Upper lobe of left lung (tissue), 6 donors: ENCODE measurements at regions not wholly inside any gene's neighbourhood (a gene's known extent, or its start where the extent isn't known, plus 50 kb on each side); places are given as distances from the start of the nearest gene placed in this dataset.

Source experiments
- ATAC-seq, 2 donors: fragments of 200-7000 bp; cut with Tn5 transposase; one replicate each; pipeline ENCODE4 v1.9.1; 2022; ENCODE audit warnings: mild to moderate bottlenecking in 2 of 2, moderate library complexity in 2 of 2; ENCODE audit not compliant: low FRiP score in 2 of 2
- DNase-seq, 2 donors: peaks; one replicate each; pipeline ENCODE4 v3.0.0-alpha.2; 2019 to 2020
- H3K27ac ChIP-seq, 4 donors: fragments of 200-600 bp; sonication (generic); one replicate each; pipeline ENCODE4 v1.5.1; 2016 to 2019
- H3K27me3 ChIP-seq, 4 donors: fragments of 200-600 bp; sonication (generic); one replicate each; pipeline ENCODE4 v1.5.1; 2017 to 2019
- H3K36me3 ChIP-seq, 4 donors: fragments of 200-600 bp; sonication (generic); one replicate each; pipeline ENCODE4 v1.5.1; 2016 to 2019
- H3K4me1 ChIP-seq, 4 donors: fragments of 200-600 bp; sonication (generic); one replicate each; pipeline ENCODE4 v1.5.1; 2018 to 2019
- H3K4me3 ChIP-seq, 4 donors: fragments of 200-600 bp; sonication (generic); one replicate each; pipeline ENCODE4 v1.5.1; 2017 to 2019; ENCODE audit warnings: mild to moderate bottlenecking in 2 of 4, moderate library complexity in 1 of 4
- H3K9me3 ChIP-seq, 4 donors: fragments of 200-600 bp; sonication (generic); one replicate each; pipeline ENCODE4 v1.5.1; 2018 to 2019
- EP300 ChIP-seq, 4 donors: sonication (generic); formaldehyde crosslinking; IDR thresholded peaks; one replicate each; pipeline ENCODE4 v1.5.1; 2017; ENCODE audit warnings: antibody characterized with exemption in 4 of 4, control low read depth in 2 of 4
- POLR2A ChIP-seq, 4 donors: fragments of 450-650 bp; IDR thresholded peaks; one replicate each; pipeline ENCODE4 v1.5.1; 2016 to 2017; ENCODE audit warnings: antibody characterized with exemption in 4 of 4, mild to moderate bottlenecking in 2 of 4
- POLR2AphosphoS5 ChIP-seq, 2 donors: sonication (generic); formaldehyde crosslinking; IDR thresholded peaks; one replicate each; pipeline ENCODE4 v1.5.1; 2017; ENCODE audit warnings: antibody characterized with exemption in 2 of 2
- WGBS, 2 donors: methylation state at CpG; one replicate each; pipeline ENCODE4 v1.1.5; 2017 to 2018; 5-methylcytosine and 5-hydroxymethylcytosine counted together
- TF ChIP-seq, protein P1 (sequence below), 6 experiments: fragments of 450-650 bp in 4 of 6; fragments of 200-600 bp in 2 of 6; sonication (generic) in 2 of 6; IDR thresholded peaks; one replicate each; pipeline ENCODE4 v1.5.1; 2016 to 2019; ENCODE audit warnings: antibody characterized with exemption in 6 of 6
- donor health status: DM: no; HTN: no; CAD: no; lungs with moderate emphysema.
- donor health status: DM: no; HTN: yes; CAD: no; lungs with severe emphysema.

DNA sequence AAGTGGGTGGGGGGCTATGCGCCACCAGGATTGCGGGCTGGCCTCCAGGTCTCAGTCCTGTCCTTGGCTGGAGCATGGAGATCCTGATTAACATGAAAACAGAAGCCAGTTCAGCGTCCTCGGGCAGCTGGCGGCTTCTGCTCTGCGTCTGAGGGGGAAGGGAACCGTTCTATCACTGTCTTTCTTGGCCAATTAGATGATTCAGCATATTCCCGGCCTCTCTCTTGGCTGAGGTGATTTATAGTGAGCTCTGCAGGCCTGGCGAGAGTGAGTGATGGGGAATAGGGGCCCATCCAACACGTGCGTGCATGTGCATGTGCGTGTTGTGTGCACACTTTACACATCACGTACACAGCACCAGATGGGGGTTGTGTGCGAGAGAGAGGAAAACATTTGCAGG lies 145.8 kb upstream of the ATP6AP2 start:
- no peaks in the 10 kb centered on the region for H3K36me3 ChIP-seq
- DNase-seq (peak in 1 of 2 donors; percentile 28), ATAC-seq (no peak)
- no peak overlapping the region for H3K27ac ChIP-seq
- no peaks in the 10 kb centered on the region for H3K27me3 ChIP-seq
- H3K4me3 ChIP-seq = no peak overlapping the region
- peaks cover 0 to 6% (median 0%) of the 10 kb centered on the region in 4 donors for H3K9me3 ChIP-seq
- TF ChIP-seq POLR2AphosphoS5 (IDR thresholded peaks at IDR 0.05) = no peak
- TF ChIP-seq POLR2A (IDR thresholded peaks at IDR 0.05) = no peak
- TF ChIP-seq, protein P1, sequence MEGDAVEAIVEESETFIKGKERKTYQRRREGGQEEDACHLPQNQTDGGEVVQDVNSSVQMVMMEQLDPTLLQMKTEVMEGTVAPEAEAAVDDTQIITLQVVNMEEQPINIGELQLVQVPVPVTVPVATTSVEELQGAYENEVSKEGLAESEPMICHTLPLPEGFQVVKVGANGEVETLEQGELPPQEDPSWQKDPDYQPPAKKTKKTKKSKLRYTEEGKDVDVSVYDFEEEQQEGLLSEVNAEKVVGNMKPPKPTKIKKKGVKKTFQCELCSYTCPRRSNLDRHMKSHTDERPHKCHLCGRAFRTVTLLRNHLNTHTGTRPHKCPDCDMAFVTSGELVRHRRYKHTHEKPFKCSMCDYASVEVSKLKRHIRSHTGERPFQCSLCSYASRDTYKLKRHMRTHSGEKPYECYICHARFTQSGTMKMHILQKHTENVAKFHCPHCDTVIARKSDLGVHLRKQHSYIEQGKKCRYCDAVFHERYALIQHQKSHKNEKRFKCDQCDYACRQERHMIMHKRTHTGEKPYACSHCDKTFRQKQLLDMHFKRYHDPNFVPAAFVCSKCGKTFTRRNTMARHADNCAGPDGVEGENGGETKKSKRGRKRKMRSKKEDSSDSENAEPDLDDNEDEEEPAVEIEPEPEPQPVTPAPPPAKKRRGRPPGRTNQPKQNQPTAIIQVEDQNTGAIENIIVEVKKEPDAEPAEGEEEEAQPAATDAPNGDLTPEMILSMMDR (IDR thresholded peaks at IDR 0.05) = no peak
- no peak for TF ChIP-seq EP300 (IDR thresholded peaks at IDR 0.05)
- 63 to 72% methylated on average over 5 to 14 of the region's 14 CpGs for WGBS, 2 donors
- no peaks in the 10 kb centered on the region for H3K4me1 ChIP-seq

DNA sequence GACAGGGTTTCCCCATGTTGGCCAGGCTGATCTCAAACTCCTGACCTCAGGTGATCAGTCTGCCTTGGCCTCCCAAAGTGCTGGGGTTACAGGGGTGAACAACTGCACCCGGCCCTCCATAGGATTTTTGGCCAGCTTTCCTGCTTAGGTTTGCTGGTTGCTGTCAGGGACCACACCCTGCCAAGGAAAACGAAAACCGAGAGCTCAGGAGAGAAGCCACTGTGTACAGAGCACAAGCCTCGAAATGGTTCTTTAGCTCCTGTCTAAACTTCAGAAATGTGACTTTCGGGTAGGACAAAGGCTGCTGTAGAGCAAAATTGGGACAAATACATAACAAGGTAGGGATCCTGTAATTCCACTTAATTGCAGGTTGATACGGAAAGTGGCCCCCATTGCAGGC lies 146.3 kb upstream of the ATP6AP2 start:
- Histone ChIP-seq H3K4me3 (no peak overlapping the region), H3K36me3 (no peaks in the 10 kb centered on the region), H3K4me1 (no peaks in the 10 kb centered on the region), H3K27me3 (no peaks in the 10 kb centered on the region), H3K9me3 (peaks cover 0 to 6% (median 0%) of the 10 kb centered on the region in 4 donors), H3K27ac (no peak overlapping the region)
- no peak for ATAC-seq
- WGBS, 2 donors = 69 to 71% methylated on average over 6 of the region's 6 CpGs
- DNase-seq = no peak
- TF ChIP-seq EP300 (IDR thresholded peaks at IDR 0.05) (no peak), POLR2A (IDR thresholded peaks at IDR 0.05) (no peak), POLR2AphosphoS5 (IDR thresholded peaks at IDR 0.05) (no peak)
- TF ChIP-seq, protein P1 (IDR thresholded peaks at IDR 0.05) = no peak

DNA sequence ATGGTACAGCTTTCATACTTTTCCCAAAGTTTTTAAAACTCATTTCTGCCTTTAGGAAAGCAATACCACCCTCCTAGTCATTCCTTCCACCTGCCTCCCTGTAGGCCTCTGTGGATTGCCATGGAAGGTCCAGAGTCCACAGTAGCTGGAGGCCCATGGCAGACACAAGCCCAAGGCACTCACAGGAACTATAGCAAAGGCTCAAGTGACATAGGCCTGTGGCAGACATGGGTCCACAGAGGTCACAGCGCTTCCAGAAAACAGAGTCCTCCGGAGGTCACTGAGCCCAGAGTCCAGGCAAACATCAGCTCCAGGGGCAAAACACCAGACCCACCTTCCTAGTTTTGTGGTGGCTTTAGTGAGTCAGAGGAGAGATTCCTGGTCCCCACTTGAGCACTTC lies 147.6 kb upstream of the ATP6AP2 start:
- DNase-seq = no peak
- no peak for ATAC-seq
- 88% methylated on average over 2 of the region's 2 CpGs; no CpG with 5 or more reads in 1 of the 2 donors for WGBS, 2 donors
- Histone ChIP-seq H3K27ac (no peak overlapping the region), H3K27me3 (no peaks in the 10 kb centered on the region), H3K36me3 (no peaks in the 10 kb centered on the region), H3K4me3 (no peak overlapping the region), H3K9me3 (peaks cover 0 to 18% (median 0%) of the 10 kb centered on the region in 4 donors), H3K4me1 (no peaks in the 10 kb centered on the region)
- TF ChIP-seq POLR2A (IDR thresholded peaks at IDR 0.05) (no peak), EP300 (IDR thresholded peaks at IDR 0.05) (no peak), POLR2AphosphoS5 (IDR thresholded peaks at IDR 0.05) (no peak)
- TF ChIP-seq, protein P1 (IDR thresholded peaks at IDR 0.05) = no peak

DNA sequence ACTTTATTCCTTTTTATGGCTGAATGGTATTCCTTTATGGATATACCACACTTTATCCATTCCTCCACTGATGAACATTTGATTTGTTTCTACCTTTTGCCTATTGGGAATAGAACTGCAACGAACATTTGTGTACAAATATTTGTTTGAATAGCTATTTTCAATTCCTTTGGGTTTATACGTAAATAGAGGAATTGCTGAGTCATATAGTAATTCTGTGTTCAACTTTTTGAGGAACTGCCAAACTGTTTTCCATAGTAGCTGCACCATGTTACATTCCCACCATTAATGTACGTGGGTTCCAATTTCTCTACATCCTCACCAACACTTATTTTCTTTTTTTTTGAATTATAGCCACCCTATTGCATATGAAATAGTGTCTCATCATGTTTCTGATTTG lies 156.5 kb upstream of the ATP6AP2 start:
- Histone ChIP-seq H3K36me3 (no peaks in the 10 kb centered on the region), H3K27ac (no peak overlapping the region), H3K9me3 (peaks cover 0 to 22% (median 0%) of the 10 kb centered on the region in 4 donors), H3K4me3 (no peak overlapping the region), H3K4me1 (no peaks in the 10 kb centered on the region), H3K27me3 (no peaks in the 10 kb centered on the region)
- no peak for TF ChIP-seq EP300 (IDR thresholded peaks at IDR 0.05)
- no peak for TF ChIP-seq POLR2AphosphoS5 (IDR thresholded peaks at IDR 0.05)
- TF ChIP-seq, protein P1 (IDR thresholded peaks at IDR 0.05) = no peak
- TF ChIP-seq POLR2A (IDR thresholded peaks at IDR 0.05) = no peak
- ATAC-seq = no peak
- 83 to 84% methylated on average over 3 of the region's 3 CpGs for WGBS, 2 donors
- no peak for DNase-seq

DNA sequence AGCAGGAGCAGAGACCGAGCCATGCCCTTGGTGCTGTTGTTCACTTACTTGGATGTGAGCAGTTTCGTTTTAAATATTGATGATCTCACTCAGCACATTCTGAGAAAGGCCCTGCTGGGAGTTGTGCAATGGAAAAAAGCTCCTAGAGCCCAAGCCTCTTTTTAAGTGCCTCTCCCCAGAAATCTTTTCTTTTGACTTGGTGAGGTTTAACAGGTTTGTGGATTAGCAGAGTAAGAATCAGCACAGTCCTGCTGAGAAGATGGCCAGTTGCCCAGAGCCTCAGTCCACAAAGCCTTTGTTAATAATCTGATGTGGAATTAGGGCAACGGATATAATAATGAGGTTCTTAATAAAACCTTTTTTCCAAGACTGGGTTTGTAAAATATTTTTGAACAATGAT lies 157.5 kb upstream of the ATP6AP2 start:
- TF ChIP-seq POLR2AphosphoS5 (IDR thresholded peaks at IDR 0.05) = no peak
- TF ChIP-seq, protein P1 (IDR thresholded peaks at IDR 0.05) = no peak
- TF ChIP-seq POLR2A (IDR thresholded peaks at IDR 0.05) = no peak
- no peak for TF ChIP-seq EP300 (IDR thresholded peaks at IDR 0.05)
- peaks cover 0 to 13% (median 0%) of the 10 kb centered on the region in 4 donors for H3K9me3 ChIP-seq
- no peaks in the 10 kb centered on the region for H3K36me3 ChIP-seq
- peak in 1 of 2 donors; percentile 38 for ATAC-seq
- WGBS, 2 donors = 63 to 78% methylated on average over 1 to 3 of the region's 3 CpGs
- no peaks in the 10 kb centered on the region for H3K27me3 ChIP-seq
- no peak overlapping the region for H3K27ac ChIP-seq
- no peak for DNase-seq
- H3K4me3 ChIP-seq = no peak overlapping the region
- H3K4me1 ChIP-seq = no peaks in the 10 kb centered on the region
